Cardiac muscle cell (in vitro differentiated cells and primary cell): ENCODE measurements at regions not wholly inside any gene's neighbourhood (a gene's known extent, or its start where the extent isn't known, plus 50 kb on each side); places are given as distances from the start of the nearest gene placed in this dataset.
"Not testable (repeated sequence)": the region's sequence is repeated elsewhere in the genome, so short reads cannot be mapped to it uniquely, and the experiment has no call there.

Source experiments
- DNase-seq, 2 donors: peaks; one replicate each; pipeline versions ENCODE4 v3.0.0 to v3.0.0-alpha.2; 2010 to 2017; ENCODE audit warnings: low read depth in 1 of 2, low spot score in 1 of 2
- H3K27ac ChIP-seq: fragments of 200-600 bp; sonication (generic); 2 replicates; pipeline ENCODE4 v1.5.1; 2016
- H3K27me3 ChIP-seq: fragments of 200-600 bp; sonication (generic); 2 replicates; pipeline ENCODE4 v1.6.0; 2016; ENCODE audit warnings: control low read depth
- H3K36me3 ChIP-seq: fragments of 200-600 bp; sonication (generic); 2 replicates; pipeline ENCODE4 v1.5.1; 2016; ENCODE audit warnings: control low read depth
- H3K4me1 ChIP-seq: fragments of 200-600 bp; sonication (generic); 2 replicates; pipeline ENCODE4 v1.8.1; 2017; ENCODE audit warnings: low read depth, mild to moderate bottlenecking, mixed run types
- H3K4me3 ChIP-seq: fragments of 200-600 bp; sonication (generic); 2 replicates; pipeline ENCODE4 v1.5.1; 2016; ENCODE audit warnings: mild to moderate bottlenecking
- H3K9me3 ChIP-seq: fragments of 200-600 bp; sonication (generic); 2 replicates; pipeline ENCODE4 v1.5.1; 2017; ENCODE audit warnings: low read depth, mild to moderate bottlenecking, control low read depth
- TF ChIP-seq, protein P1 (sequence below): IDR thresholded peaks from 2 replicates; pipeline ENCODE4 v1.5.1; 2012; ENCODE audit warnings: low read depth, mild to moderate bottlenecking, low read length

DNA sequence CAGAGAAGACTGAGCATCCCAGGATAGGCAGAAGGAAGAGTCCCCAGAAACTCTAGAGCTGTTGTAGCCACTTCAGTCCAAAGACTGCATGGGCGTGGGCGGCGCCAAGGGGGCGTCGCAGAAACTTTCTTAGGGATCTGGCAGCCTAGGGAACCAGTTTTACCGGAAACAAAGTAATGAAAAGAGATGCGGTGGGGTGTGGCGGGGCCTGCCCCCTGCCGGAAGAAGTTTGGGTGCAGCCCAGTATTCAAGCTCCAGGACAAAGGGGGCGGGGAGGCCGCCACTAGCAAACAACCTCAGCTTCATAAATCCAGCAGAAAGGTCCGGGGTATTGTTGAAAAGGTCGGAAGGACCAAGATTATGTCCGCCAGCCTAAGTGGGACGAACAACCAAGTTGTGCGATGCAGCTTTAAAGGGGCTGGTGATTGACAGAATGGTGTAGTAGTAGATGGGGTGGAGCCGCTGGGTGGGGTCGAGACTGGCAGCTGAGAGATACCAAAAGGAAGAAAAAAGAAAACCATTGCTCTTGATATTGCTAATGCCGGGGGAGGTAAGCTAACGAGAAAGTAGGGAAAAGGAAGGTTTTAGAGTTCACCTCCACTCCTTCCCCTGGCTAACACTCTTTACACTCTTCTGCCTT, 190.5 kb downstream of the RRAGB start:
- Histone ChIP-seq H3K27me3 (no peaks in the 10 kb centered on the region), H3K4me3 (peak overlapping the region; percentile 50), H3K9me3 (no peaks in the 10 kb centered on the region), H3K36me3 (no peaks in the 10 kb centered on the region), H3K4me1 (no peaks in the 10 kb centered on the region), H3K27ac (peak overlapping the region; percentile 6)
- peak; percentile 30 to 63 for DNase-seq
- TF ChIP-seq, protein P1, sequence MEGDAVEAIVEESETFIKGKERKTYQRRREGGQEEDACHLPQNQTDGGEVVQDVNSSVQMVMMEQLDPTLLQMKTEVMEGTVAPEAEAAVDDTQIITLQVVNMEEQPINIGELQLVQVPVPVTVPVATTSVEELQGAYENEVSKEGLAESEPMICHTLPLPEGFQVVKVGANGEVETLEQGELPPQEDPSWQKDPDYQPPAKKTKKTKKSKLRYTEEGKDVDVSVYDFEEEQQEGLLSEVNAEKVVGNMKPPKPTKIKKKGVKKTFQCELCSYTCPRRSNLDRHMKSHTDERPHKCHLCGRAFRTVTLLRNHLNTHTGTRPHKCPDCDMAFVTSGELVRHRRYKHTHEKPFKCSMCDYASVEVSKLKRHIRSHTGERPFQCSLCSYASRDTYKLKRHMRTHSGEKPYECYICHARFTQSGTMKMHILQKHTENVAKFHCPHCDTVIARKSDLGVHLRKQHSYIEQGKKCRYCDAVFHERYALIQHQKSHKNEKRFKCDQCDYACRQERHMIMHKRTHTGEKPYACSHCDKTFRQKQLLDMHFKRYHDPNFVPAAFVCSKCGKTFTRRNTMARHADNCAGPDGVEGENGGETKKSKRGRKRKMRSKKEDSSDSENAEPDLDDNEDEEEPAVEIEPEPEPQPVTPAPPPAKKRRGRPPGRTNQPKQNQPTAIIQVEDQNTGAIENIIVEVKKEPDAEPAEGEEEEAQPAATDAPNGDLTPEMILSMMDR: peak; percentile 38

GRCh38 chrX:55908661-55909212, 191.2 kb downstream of the RRAGB start:
- Histone ChIP-seq H3K36me3 (no peaks in the 10 kb centered on the region), H3K27me3 (no peaks in the 10 kb centered on the region), H3K4me1 (no peaks in the 10 kb centered on the region), H3K27ac (peak overlapping the region; percentile 6), H3K9me3 (no peaks in the 10 kb centered on the region), H3K4me3 (peak overlapping the region; percentile 50)
- TF ChIP-seq, protein P1: no peak
- peak; percentile 5 to 35 for DNase-seq

- Histone ChIP-seq H3K9me3 (no peaks in the 10 kb centered on the region), H3K36me3 (no peaks in the 10 kb centered on the region), H3K27ac (no peak overlapping the region), H3K4me1 (no peaks in the 10 kb centered on the region), H3K27me3 (no peaks in the 10 kb centered on the region), H3K4me3 (no peak overlapping the region)
- TF ChIP-seq, protein P1: no peak
- DNase-seq: no peak
These were observed 202.0 kb downstream of the RRAGB start for GRCh38 chrX:55919367-55920221.

DNA sequence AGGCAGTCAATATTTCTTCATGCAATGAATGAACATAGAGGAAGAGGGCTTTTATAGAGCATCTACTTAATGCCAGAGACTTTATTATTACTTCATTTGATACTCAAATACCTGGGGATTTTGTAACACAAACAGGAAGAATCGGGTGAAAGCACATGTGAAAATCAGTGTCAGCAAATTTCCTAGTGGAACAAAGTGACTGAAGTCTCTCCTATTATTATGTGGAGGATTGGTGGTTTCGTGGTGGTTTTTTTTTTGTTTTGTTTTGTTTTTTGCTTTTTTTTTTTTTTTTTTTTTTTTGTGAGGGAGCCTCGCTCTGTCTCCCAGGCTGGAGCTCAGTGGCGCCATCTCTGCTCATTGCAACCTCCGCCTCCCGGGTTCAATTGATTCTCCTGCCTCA, 207.0 kb downstream of the RRAGB start:
- TF ChIP-seq, protein P1: no peak
- Histone ChIP-seq H3K4me1 (no peaks in the 10 kb centered on the region), H3K4me3 (no peak overlapping the region), H3K36me3 (no peaks in the 10 kb centered on the region), H3K27ac (no peak overlapping the region), H3K27me3 (no peaks in the 10 kb centered on the region), H3K9me3 (no peaks in the 10 kb centered on the region)
- DNase-seq: no peak

DNA sequence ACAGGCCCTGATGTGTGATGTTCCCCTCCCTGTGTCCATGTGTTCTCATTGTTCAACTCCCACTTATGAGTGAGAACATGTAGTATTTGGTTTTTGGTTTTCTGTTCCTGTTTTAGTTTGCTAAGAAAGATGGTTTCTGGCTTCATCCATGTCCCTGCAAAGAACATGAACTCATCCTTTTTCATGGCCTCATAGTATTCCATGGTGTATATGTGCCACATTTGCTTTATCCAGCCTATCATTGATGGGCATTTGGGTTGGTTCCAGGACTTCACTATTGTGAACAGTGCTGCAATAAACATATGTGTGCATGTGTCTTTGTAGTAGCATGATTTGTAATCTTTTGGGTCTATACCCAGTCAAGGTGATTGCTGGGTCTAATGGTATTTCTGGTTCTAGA, 211.0 kb downstream of the RRAGB start:
- H3K27ac ChIP-seq, H3K9me3 ChIP-seq, H3K4me3 ChIP-seq, H3K36me3 ChIP-seq, H3K27me3 ChIP-seq, DNase-seq, H3K4me1 ChIP-seq: not testable (repeated sequence)
